Left renal pelvis (tissue), 4 donors: ENCODE measurements at regions not wholly inside any gene's neighbourhood (a gene's known extent, or its start where the extent isn't known, plus 50 kb on each side); places are given as distances from the start of the nearest gene placed in this dataset.

Experiments used
- DNase-seq, 4 donors: peaks; one replicate each; pipeline ENCODE4 v3.0.0-alpha.2; 2013; ENCODE audit warnings: low read depth in 4 of 4, low spot score in 3 of 4

GRCh38 chr15:70219966-70220365 is 122.2 kb upstream of the TLE3 start:
- DNase-seq: no peak

- DNase-seq: no peak
Observed at GRCh38 chr15:70219256-70219895, 121.7 kb upstream of the TLE3 start.

GRCh38 chr15:70217226-70218160 is 119.8 kb upstream of the TLE3 start:
- DNase-seq: no peak

- no peak for DNase-seq
Observed at GRCh38 chr15:70215951-70216350, 118.2 kb upstream of the TLE3 start.

- no peak for DNase-seq
Observed at GRCh38 chr15:70214941-70215635, 117.4 kb upstream of the TLE3 start.

- no peak for DNase-seq
Observed at GRCh38 chr15:70214276-70214675, 116.6 kb upstream of the TLE3 start.

GRCh38 chr15:70213794-70214193 is 116.1 kb upstream of the TLE3 start:
- DNase-seq: no peak

- no peak for DNase-seq
Observed at GRCh38 chr15:70212963-70213315, 115.2 kb upstream of the TLE3 start.

- no peak for DNase-seq
Observed at GRCh38 chr15:70212286-70212962, 114.7 kb upstream of the TLE3 start.

GRCh38 chr15:70210528-70210927 is 112.8 kb upstream of the TLE3 start:
- DNase-seq: no peak

GRCh38 chr15:70210076-70210475 is 112.4 kb upstream of the TLE3 start:
- no peak for DNase-seq

GRCh38 chr15:70209499-70209898 is 111.8 kb upstream of the TLE3 start:
- no peak for DNase-seq

GRCh38 chr15:70208332-70208731 is 110.6 kb upstream of the TLE3 start:
- DNase-seq: no peak

- DNase-seq: no peak
Observed at GRCh38 chr15:70206668-70207067, 109.0 kb upstream of the TLE3 start.

GRCh38 chr15:70204652-70205051 is 106.9 kb upstream of the TLE3 start:
- DNase-seq: no peak

- no peak for DNase-seq
Observed at GRCh38 chr15:70203981-70204560, 106.4 kb upstream of the TLE3 start.

GRCh38 chr15:70202756-70203155 is 105.0 kb upstream of the TLE3 start:
- no peak for DNase-seq

GRCh38 chr15:70201425-70201775 is 103.7 kb upstream of the TLE3 start:
- DNase-seq: no peak

- no peak for DNase-seq
Observed at GRCh38 chr15:70200511-70201424, 103.1 kb upstream of the TLE3 start.
